Endothelial cell of umbilical vein (primary cell): ENCODE measurements at regions not wholly inside any gene's neighbourhood (a gene's known extent, or its start where the extent isn't known, plus 50 kb on each side); places are given as distances from the start of the nearest gene placed in this dataset.

Experiments used
- CTCF ChIP-seq, 2 donors: IDR thresholded peaks; 1 replicate in 1 of 2; 2 replicates in 1 of 2; pipeline ENCODE4 v1.5.1; 2011; ENCODE audit warnings: low read length in 2 of 2, mild to moderate bottlenecking in 2 of 2, moderate library complexity in 2 of 2, control low read depth in 1 of 2, inconsistent platforms in 1 of 2, low read depth in 1 of 2; ENCODE audit not compliant: insufficient read depth in 1 of 2; ENCODE audit errors: extremely low read depth in 1 of 2
- EZH2 ChIP-seq: IDR thresholded peaks from 2 replicates; pipeline ENCODE4 v1.6.1; 2012; ENCODE audit warnings: borderline replicate concordance, low read depth, mild to moderate bottlenecking, moderate library complexity, low read length, inconsistent platforms; ENCODE audit not compliant: severe bottlenecking
- JUN ChIP-seq: IDR thresholded peaks from 2 replicates; pipeline ENCODE4 v1.6.1; 2011; ENCODE audit warnings: borderline replicate concordance, low read depth; ENCODE audit not compliant: insufficient read length, insufficient read depth
- MYC ChIP-seq: IDR thresholded peaks from one replicate; pipeline ENCODE4 v1.6.1; 2011; ENCODE audit warnings: mild to moderate bottlenecking, low read depth, low read length
- POLR2A ChIP-seq: IDR thresholded peaks from 2 replicates; pipeline ENCODE4 v1.6.1; 2012; ENCODE audit warnings: low read depth, mild to moderate bottlenecking, control low read depth, low read length
- POLR2AphosphoS5 ChIP-seq: IDR thresholded peaks from 2 replicates; pipeline ENCODE4 v1.6.1; 2012; ENCODE audit warnings: low read depth, mild to moderate bottlenecking, control low read depth, low read length, moderate library complexity; ENCODE audit not compliant: insufficient read depth
- TF ChIP-seq, protein P1 (sequence below): IDR thresholded peaks from 2 replicates; pipeline ENCODE4 v1.6.1; 2011; ENCODE audit not compliant: insufficient read depth, insufficient read length

GRCh38 chr22:49483946-49484345 is 343.7 kb downstream of the BRD1 start:
- TF ChIP-seq, protein P1, sequence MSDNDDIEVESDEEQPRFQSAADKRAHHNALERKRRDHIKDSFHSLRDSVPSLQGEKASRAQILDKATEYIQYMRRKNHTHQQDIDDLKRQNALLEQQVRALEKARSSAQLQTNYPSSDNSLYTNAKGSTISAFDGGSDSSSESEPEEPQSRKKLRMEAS: no peak
- no peak for TF ChIP-seq CTCF (IDR thresholded peaks at IDR 0.05; ENCODE audit: extremely low read depth in 1 of 2, insufficient read depth in 1 of 2, low read depth in 1 of 2, low read length in 2 of 2)
- no peak for TF ChIP-seq EZH2
- TF ChIP-seq POLR2A: no peak
- TF ChIP-seq POLR2AphosphoS5: no peak
- no peak for TF ChIP-seq MYC
- no peak for TF ChIP-seq JUN
